ENCODE measurements at regions not wholly inside any gene's neighbourhood (a gene's known extent, or its start where the extent isn't known, plus 50 kb on each side); places are given as distances from the start of the nearest gene placed in this dataset.

- TF ChIP-seq YY1 (IDR thresholded peaks at IDR 0.05; ENCODE audit: low read depth) (no peak), RAD21 (IDR thresholded peaks at IDR 0.05; ENCODE audit: low read depth) (no peak), CREB1 (IDR thresholded peaks at IDR 0.05; ENCODE audit: low read depth) (no peak), NFIC (IDR thresholded peaks at IDR 0.05) (no peak), TAF1 (IDR thresholded peaks at IDR 0.05; ENCODE audit: low read depth) (no peak), USF1 (IDR thresholded peaks at IDR 0.05) (no peak), EP300 (IDR thresholded peaks at IDR 0.05; ENCODE audit: borderline replicate concordance) (no peak), TEAD4 (IDR thresholded peaks at IDR 0.05) (no peak), FOXM1 (IDR thresholded peaks at IDR 0.05; ENCODE audit: borderline replicate concordance, low read depth) (no peak), EGR1 (IDR thresholded peaks at IDR 0.05) (no peak)
- TF ChIP-seq, protein P1, sequence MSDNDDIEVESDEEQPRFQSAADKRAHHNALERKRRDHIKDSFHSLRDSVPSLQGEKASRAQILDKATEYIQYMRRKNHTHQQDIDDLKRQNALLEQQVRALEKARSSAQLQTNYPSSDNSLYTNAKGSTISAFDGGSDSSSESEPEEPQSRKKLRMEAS (IDR thresholded peaks at IDR 0.05) = no peak
- TF ChIP-seq, protein P2, sequence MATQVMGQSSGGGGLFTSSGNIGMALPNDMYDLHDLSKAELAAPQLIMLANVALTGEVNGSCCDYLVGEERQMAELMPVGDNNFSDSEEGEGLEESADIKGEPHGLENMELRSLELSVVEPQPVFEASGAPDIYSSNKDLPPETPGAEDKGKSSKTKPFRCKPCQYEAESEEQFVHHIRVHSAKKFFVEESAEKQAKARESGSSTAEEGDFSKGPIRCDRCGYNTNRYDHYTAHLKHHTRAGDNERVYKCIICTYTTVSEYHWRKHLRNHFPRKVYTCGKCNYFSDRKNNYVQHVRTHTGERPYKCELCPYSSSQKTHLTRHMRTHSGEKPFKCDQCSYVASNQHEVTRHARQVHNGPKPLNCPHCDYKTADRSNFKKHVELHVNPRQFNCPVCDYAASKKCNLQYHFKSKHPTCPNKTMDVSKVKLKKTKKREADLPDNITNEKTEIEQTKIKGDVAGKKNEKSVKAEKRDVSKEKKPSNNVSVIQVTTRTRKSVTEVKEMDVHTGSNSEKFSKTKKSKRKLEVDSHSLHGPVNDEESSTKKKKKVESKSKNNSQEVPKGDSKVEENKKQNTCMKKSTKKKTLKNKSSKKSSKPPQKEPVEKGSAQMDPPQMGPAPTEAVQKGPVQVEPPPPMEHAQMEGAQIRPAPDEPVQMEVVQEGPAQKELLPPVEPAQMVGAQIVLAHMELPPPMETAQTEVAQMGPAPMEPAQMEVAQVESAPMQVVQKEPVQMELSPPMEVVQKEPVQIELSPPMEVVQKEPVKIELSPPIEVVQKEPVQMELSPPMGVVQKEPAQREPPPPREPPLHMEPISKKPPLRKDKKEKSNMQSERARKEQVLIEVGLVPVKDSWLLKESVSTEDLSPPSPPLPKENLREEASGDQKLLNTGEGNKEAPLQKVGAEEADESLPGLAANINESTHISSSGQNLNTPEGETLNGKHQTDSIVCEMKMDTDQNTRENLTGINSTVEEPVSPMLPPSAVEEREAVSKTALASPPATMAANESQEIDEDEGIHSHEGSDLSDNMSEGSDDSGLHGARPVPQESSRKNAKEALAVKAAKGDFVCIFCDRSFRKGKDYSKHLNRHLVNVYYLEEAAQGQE (IDR thresholded peaks at IDR 0.05; ENCODE audit: low read depth) = no peak
Observed at GRCh38 chr16:20191566-20191965, 117.9 kb upstream of the GPR139 start.

- TF ChIP-seq YY1 (IDR thresholded peaks at IDR 0.05; ENCODE audit: low read depth) (no peak), TCF12 (IDR thresholded peaks at IDR 0.05; ENCODE audit: low read depth) (no peak), TEAD4 (IDR thresholded peaks at IDR 0.05) (no peak), NFIC (IDR thresholded peaks at IDR 0.05) (no peak)
Observed at GRCh38 chr16:20181949-20182348, 108.3 kb upstream of the GPR139 start.

- TF ChIP-seq CEBPB (IDR thresholded peaks at IDR 0.05) = no peak
- no peak for TF ChIP-seq USF1 (IDR thresholded peaks at IDR 0.05)
- TF ChIP-seq, protein P1 (IDR thresholded peaks at IDR 0.05) = no peak
- no peak for TF ChIP-seq CREB1 (IDR thresholded peaks at IDR 0.05; ENCODE audit: low read depth)
- no peak for TF ChIP-seq FOXM1 (IDR thresholded peaks at IDR 0.05; ENCODE audit: borderline replicate concordance, low read depth)
- no peak for TF ChIP-seq TCF12 (IDR thresholded peaks at IDR 0.05; ENCODE audit: low read depth)
- TF ChIP-seq, protein P2 (IDR thresholded peaks at IDR 0.05; ENCODE audit: low read depth) = no peak
- TF ChIP-seq EP300 (IDR thresholded peaks at IDR 0.05; ENCODE audit: borderline replicate concordance) = no peak
- no peak for TF ChIP-seq ZBTB7A (IDR thresholded peaks at IDR 0.05; ENCODE audit: low read depth)
- TF ChIP-seq RAD21 (IDR thresholded peaks at IDR 0.05; ENCODE audit: low read depth) = no peak
- TF ChIP-seq NFIC (IDR thresholded peaks at IDR 0.05) = no peak
- TF ChIP-seq YY1 (IDR thresholded peaks at IDR 0.05; ENCODE audit: low read depth) = no peak
- TF ChIP-seq TEAD4 (IDR thresholded peaks at IDR 0.05) = no peak
- no peak for TF ChIP-seq TAF1 (IDR thresholded peaks at IDR 0.05; ENCODE audit: low read depth)
- TF ChIP-seq EGR1 (IDR thresholded peaks at IDR 0.05) = no peak
Observed at GRCh38 chr16:20181416-20181815, 107.7 kb upstream of the GPR139 start.

DNA sequence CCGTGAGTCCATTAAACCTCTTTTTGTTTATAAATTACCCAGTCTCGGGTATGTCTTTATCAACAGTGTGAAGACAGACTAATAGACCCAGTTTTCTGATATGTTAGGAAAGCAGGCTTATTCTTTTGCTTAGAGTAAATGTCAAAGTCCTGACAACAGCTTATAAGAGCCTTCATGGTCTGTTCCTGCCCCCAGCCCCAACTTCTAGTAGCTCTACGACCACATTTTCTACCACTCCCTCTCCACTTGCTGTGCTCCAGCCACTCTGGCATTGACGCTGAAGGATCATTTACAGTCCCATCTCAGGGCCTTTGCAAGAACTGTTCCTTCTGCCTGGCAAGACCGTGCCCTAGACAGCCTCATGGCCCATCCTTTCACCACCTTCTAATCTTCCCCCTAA lies 104.6 kb upstream of the GPR139 start:
- no peak for TF ChIP-seq USF1 (IDR thresholded peaks at IDR 0.05)
- no peak for TF ChIP-seq CREB1 (IDR thresholded peaks at IDR 0.05; ENCODE audit: low read depth)
- TF ChIP-seq EGR1 (IDR thresholded peaks at IDR 0.05) = no peak

- TF ChIP-seq ZBTB7A (IDR thresholded peaks at IDR 0.05; ENCODE audit: low read depth) = no peak
- TF ChIP-seq, protein P2 (IDR thresholded peaks at IDR 0.05; ENCODE audit: low read depth) = no peak
- no peak for TF ChIP-seq RAD21 (IDR thresholded peaks at IDR 0.05; ENCODE audit: low read depth)
- TF ChIP-seq EGR1 (IDR thresholded peaks at IDR 0.05) = no peak
- no peak for TF ChIP-seq CREB1 (IDR thresholded peaks at IDR 0.05; ENCODE audit: low read depth)
- TF ChIP-seq EP300 (IDR thresholded peaks at IDR 0.05; ENCODE audit: borderline replicate concordance) = no peak
- no peak for TF ChIP-seq NFIC (IDR thresholded peaks at IDR 0.05)
- TF ChIP-seq, protein P1 (IDR thresholded peaks at IDR 0.05) = no peak
- TF ChIP-seq YY1 (IDR thresholded peaks at IDR 0.05; ENCODE audit: low read depth) = no peak
- no peak for TF ChIP-seq FOXM1 (IDR thresholded peaks at IDR 0.05; ENCODE audit: borderline replicate concordance, low read depth)
- TF ChIP-seq TCF12 (IDR thresholded peaks at IDR 0.05; ENCODE audit: low read depth) = no peak
- no peak for TF ChIP-seq TAF1 (IDR thresholded peaks at IDR 0.05; ENCODE audit: low read depth)
Observed at GRCh38 chr16:20175358-20175757, 101.7 kb upstream of the GPR139 start.
